ENCODE measurements at regions not wholly inside any gene's neighbourhood (a gene's known extent, or its start where the extent isn't known, plus 50 kb on each side); places are given as distances from the start of the nearest gene placed in this dataset.

GRCh38 chr4:141371206-141371605, 150.5 kb downstream of the ZNF330 start:
- no peak for DNase-seq
- H3K27me3 ChIP-seq: no peaks in the 10 kb centered on the region
- no peak overlapping the region for H3K4me3 ChIP-seq
- peaks cover 6% of the 10 kb centered on the region for H3K36me3 ChIP-seq
- H3K9me3 ChIP-seq: peaks cover 18% of the 10 kb centered on the region

DNA sequence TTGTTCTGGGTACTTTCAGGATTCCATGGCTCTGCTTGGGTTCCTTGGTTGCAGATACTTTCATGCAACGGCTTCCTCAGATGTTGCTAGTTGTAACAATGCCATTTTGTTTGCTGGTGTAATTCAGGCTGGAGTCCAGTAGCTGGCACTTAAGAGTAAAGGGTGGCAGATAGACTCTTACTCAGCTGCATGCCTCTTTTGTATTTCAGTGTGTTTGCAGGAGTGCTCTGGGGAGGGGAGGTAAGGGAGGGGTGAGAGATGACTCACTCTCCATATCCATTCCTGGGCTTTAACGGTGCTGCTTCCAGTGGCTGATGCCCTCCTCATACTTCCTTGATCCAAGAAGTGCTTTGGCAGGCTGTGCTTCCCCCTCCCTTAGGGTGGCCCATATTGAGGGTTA, 155.2 kb downstream of the ZNF330 start:
- peak; percentile 87 for DNase-seq
- Histone ChIP-seq H3K27me3 (no peaks in the 10 kb centered on the region), H3K4me3 (no peak overlapping the region), H3K9me3 (peaks cover 18% of the 10 kb centered on the region), H3K36me3 (peaks cover 6% of the 10 kb centered on the region)

DNA sequence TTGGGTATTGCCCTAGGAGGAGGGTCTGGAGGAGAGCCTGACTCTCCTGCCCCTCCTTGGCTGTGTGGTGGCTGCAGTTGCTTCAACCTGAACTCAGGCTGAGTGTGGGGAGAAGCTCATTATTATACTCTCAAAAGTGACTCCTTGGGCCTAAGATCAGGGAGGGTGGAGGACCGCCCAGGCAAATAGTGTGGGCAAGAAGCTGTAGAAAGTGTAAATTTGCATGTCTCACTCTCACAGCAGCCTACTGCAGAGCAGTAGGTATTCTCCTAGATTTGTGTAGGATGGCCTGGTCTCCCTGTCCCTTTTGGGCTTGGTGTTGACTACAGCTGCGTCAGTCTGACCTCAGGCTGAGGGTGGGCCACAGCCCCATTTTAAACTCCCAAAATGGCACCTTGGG, 156.1 kb downstream of the ZNF330 start:
- H3K36me3 ChIP-seq: peaks cover 6% of the 10 kb centered on the region
- H3K27me3 ChIP-seq: no peaks in the 10 kb centered on the region
- peaks cover 18% of the 10 kb centered on the region for H3K9me3 ChIP-seq
- no peak for DNase-seq
- no peak overlapping the region for H3K4me3 ChIP-seq

DNA sequence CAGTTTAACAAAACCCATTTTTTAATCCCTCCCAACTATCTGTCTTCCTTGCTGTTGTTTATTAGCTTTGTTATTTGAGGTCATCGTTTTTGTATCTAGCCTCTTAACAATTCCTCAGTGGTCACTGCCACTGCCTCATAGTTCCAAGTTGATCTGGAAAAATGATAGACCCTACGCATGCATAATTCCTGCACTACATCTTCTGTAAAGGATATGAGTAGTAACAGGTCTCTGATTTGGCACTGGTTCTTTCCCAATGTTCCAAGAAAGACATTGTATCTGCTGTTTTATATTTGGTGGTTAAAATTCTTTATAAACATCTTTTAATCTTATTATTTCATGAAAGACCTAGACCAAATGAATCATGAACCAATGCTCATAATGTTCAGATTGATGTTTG, 166.6 kb downstream of the ZNF330 start:
- no peak overlapping the region for H3K4me3 ChIP-seq
- H3K36me3 ChIP-seq: no peaks in the 10 kb centered on the region
- H3K27me3 ChIP-seq: no peaks in the 10 kb centered on the region
- no peaks in the 10 kb centered on the region for H3K9me3 ChIP-seq
- no peak for DNase-seq

- H3K9me3 ChIP-seq: no peaks in the 10 kb centered on the region
- no peak overlapping the region for H3K4me3 ChIP-seq
- H3K36me3 ChIP-seq: no peaks in the 10 kb centered on the region
- H3K27me3 ChIP-seq: no peaks in the 10 kb centered on the region
- DNase-seq: peak; percentile 33
These were observed 167.8 kb downstream of the ZNF330 start for GRCh38 chr4:141388481-141388880.

DNA sequence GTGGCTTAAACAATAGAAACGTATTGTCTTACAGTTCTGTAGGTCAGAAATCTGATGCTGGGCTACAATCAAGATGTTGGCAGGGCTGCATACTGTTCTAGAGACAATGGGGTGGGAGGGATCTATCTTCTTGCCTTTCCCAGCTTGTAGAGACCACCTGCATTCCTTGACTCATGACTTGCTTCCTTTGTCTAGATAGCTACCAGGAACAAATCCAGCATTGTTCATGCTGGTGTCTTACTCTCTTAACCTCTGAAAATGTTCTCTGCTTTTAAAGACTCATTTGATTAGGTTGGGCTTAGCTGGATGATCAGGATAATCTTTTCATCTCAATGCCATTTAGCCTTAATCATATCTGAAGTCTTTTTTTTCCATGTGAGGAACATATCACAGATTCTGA, 169.0 kb downstream of the ZNF330 start:
- no peak for DNase-seq
- H3K4me3 ChIP-seq: no peak overlapping the region
- no peaks in the 10 kb centered on the region for H3K9me3 ChIP-seq
- H3K36me3 ChIP-seq: no peaks in the 10 kb centered on the region
- no peaks in the 10 kb centered on the region for H3K27me3 ChIP-seq

GRCh38 chr4:141390571-141390970, 169.9 kb downstream of the ZNF330 start:
- H3K36me3 ChIP-seq: no peaks in the 10 kb centered on the region
- H3K27me3 ChIP-seq: no peaks in the 10 kb centered on the region
- no peak for DNase-seq
- no peaks in the 10 kb centered on the region for H3K9me3 ChIP-seq
- no peak overlapping the region for H3K4me3 ChIP-seq

GRCh38 chr4:141391293-141391692, 170.6 kb downstream of the ZNF330 start:
- Histone ChIP-seq H3K27me3 (no peaks in the 10 kb centered on the region), H3K9me3 (no peaks in the 10 kb centered on the region), H3K36me3 (no peaks in the 10 kb centered on the region), H3K4me3 (no peak overlapping the region)
- no peak for DNase-seq

- Histone ChIP-seq H3K4me3 (no peak overlapping the region), H3K9me3 (no peaks in the 10 kb centered on the region), H3K27me3 (no peaks in the 10 kb centered on the region), H3K36me3 (no peaks in the 10 kb centered on the region)
- DNase-seq: no peak
These were observed 171.1 kb downstream of the ZNF330 start for GRCh38 chr4:141391771-141392170.

GRCh38 chr4:141395246-141395830, 174.6 kb downstream of the ZNF330 start:
- H3K4me3 ChIP-seq: no peak overlapping the region
- no peaks in the 10 kb centered on the region for H3K27me3 ChIP-seq
- DNase-seq: no peak
- H3K36me3 ChIP-seq: no peaks in the 10 kb centered on the region
- no peaks in the 10 kb centered on the region for H3K9me3 ChIP-seq

DNA sequence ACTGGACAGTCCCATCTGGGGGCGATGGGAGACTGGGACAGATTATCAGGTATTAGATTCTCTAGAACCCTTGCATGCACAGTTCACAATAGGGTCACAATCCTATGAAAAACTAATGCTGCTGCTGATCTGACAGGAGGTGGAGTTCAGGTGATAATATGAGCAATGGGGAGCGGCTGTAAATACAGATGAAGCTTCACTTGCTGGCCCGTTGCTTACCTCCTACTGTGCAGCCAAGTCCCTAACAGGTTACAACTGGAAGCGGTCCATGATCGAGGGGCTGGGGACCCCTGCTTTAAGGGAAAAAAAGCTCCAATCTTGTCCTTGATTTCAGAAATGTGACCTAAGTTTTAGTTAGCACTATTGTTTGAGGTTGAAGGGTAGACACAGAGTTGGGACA, 175.2 kb downstream of the ZNF330 start:
- no peaks in the 10 kb centered on the region for H3K27me3 ChIP-seq
- no peak for DNase-seq

GRCh38 chr4:141402712-141403111, 182.0 kb downstream of the ZNF330 start:
- no peak overlapping the region for H3K4me3 ChIP-seq
- no peaks in the 10 kb centered on the region for H3K9me3 ChIP-seq
- DNase-seq: no peak
- no peaks in the 10 kb centered on the region for H3K27me3 ChIP-seq
- no peaks in the 10 kb centered on the region for H3K36me3 ChIP-seq

More for the DNA sequence above, 175.2 kb downstream of the ZNF330 start:
- H3K36me3 ChIP-seq: no peaks in the 10 kb centered on the region
- no peak overlapping the region for H3K4me3 ChIP-seq
- H3K9me3 ChIP-seq: no peaks in the 10 kb centered on the region

DNA sequence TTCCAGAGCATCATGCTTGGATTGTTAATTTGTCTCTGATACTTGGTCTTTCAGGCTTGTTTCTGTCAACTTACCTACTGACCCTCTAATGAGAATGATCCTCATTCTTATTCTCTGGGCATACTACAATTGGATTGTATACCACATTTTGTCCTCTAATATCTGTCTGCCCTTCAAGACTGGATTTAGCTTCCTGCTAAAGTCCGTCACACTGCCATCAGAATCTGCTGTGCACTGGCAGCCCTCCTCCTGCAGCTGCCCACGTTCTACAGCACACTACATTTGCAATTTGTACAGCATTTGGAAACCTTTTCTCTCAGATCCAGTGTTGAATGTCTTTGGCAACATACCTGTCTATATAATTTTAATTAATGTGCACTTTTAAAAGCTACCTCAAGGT, 183.1 kb downstream of the ZNF330 start:
- no peak overlapping the region for H3K4me3 ChIP-seq
- no peak for DNase-seq
- no peaks in the 10 kb centered on the region for H3K36me3 ChIP-seq
- no peaks in the 10 kb centered on the region for H3K9me3 ChIP-seq
- H3K27me3 ChIP-seq: no peaks in the 10 kb centered on the region

- Histone ChIP-seq H3K9me3 (no peaks in the 10 kb centered on the region), H3K27me3 (no peaks in the 10 kb centered on the region), H3K36me3 (no peaks in the 10 kb centered on the region), H3K4me3 (no peak overlapping the region)
- no peak for DNase-seq
These were observed 185.5 kb downstream of the ZNF330 start for GRCh38 chr4:141406237-141406636.

DNA sequence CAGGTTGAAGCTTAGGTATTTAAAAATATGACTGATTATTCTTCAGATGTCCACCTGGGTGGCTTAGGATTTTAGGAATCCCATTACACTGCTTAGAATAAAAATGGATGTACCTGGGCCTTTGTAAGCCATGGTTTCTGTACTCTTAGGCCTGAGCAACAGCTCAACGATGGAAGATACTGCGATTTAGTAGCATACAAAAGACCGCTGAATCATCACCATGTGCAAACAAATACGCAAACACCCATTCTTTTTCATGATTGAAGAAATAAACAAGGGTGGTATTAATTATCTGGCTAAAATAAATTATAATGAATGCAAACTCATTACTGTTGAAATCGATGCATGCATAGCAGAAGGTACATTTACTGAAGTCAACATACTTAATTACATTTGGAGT, 188.9 kb downstream of the ZNF330 start:
- H3K9me3 ChIP-seq: no peaks in the 10 kb centered on the region
- no peaks in the 10 kb centered on the region for H3K27me3 ChIP-seq
- no peaks in the 10 kb centered on the region for H3K36me3 ChIP-seq
- DNase-seq: no peak
- no peak overlapping the region for H3K4me3 ChIP-seq

- Histone ChIP-seq H3K27me3 (no peaks in the 10 kb centered on the region), H3K9me3 (no peaks in the 10 kb centered on the region), H3K4me3 (no peak overlapping the region), H3K36me3 (no peaks in the 10 kb centered on the region)
- peak; percentile 14 for DNase-seq
These were observed 190.1 kb downstream of the ZNF330 start for GRCh38 chr4:141410839-141411238.

- Histone ChIP-seq H3K4me3 (no peak overlapping the region), H3K36me3 (no peaks in the 10 kb centered on the region), H3K27me3 (no peaks in the 10 kb centered on the region), H3K9me3 (no peaks in the 10 kb centered on the region)
- no peak for DNase-seq
These were observed 191.2 kb downstream of the ZNF330 start for GRCh38 chr4:141411936-141412335.

- no peak for DNase-seq
- Histone ChIP-seq H3K4me3 (no peak overlapping the region), H3K36me3 (no peaks in the 10 kb centered on the region), H3K9me3 (no peaks in the 10 kb centered on the region), H3K27me3 (no peaks in the 10 kb centered on the region)
These were observed 192.7 kb downstream of the ZNF330 start for GRCh38 chr4:141413366-141413765.

DNA sequence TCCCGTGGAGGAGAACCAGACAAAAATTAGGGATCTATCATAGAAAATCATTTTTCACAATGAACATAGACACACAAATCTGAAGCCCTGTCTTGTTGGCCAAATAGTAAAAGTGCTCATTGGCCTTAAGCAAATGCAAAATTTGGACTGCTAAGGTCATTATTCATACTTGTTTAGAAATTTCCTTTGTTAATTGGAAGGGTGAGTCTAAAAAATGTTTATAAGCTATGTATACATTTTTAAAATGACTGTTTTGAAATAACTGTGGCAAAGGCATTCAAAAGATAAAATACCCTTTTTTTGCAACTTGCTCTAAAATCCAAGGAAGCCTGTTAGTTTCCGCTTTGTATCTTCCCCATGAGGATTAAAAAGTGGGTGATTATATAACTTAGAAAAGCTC, 195.0 kb downstream of the ZNF330 start:
- Histone ChIP-seq H3K9me3 (no peaks in the 10 kb centered on the region; the same call in 1 of the 2 replicates), H3K27me3 (no peaks in the 10 kb centered on the region), H3K4me3 (no peak overlapping the region), H3K36me3 (no peaks in the 10 kb centered on the region; the same call in 1 of the 2 replicates)
- DNase-seq: no peak
